Fibroblast of lung (primary cell): ENCODE measurements at regions not wholly inside any gene's neighbourhood (a gene's known extent, or its start where the extent isn't known, plus 50 kb on each side); places are given as distances from the start of the nearest gene placed in this dataset.
A peak's percentile ranks its signal among the peaks of the same experiment; 100 is the strongest.

Source experiments
- DNase-seq, 2 donors: peaks; one replicate each; pipeline versions ENCODE4 v3.0.0 to v3.0.0-alpha.2; 2010; ENCODE audit warnings: low read depth in 2 of 2
- H2AFZ ChIP-seq: 2 replicates; pipeline ENCODE4 v1.5.1; 2012; ENCODE audit warnings: low read length, control low read depth, inconsistent platforms
- H3K27ac ChIP-seq: 2 replicates; pipeline ENCODE4 v1.5.1; 2011; ENCODE audit warnings: low read length, control low read depth; ENCODE audit not compliant: insufficient read depth
- H3K27me3 ChIP-seq: 2 replicates; pipeline ENCODE4 v1.5.1; 2011; ENCODE audit warnings: mild to moderate bottlenecking, low read length; ENCODE audit not compliant: control insufficient read depth, insufficient read depth
- H3K36me3 ChIP-seq: 2 replicates; pipeline ENCODE4 v1.5.1; 2011; ENCODE audit warnings: low read length; ENCODE audit not compliant: control insufficient read depth, insufficient read depth
- H3K4me1 ChIP-seq: 2 replicates; pipeline ENCODE4 v1.5.1; 2011; ENCODE audit warnings: low read length; ENCODE audit not compliant: control insufficient read depth, insufficient read depth; ENCODE audit errors: extremely low read depth
- H3K4me2 ChIP-seq: 2 replicates; pipeline ENCODE4 v1.5.1; 2011; ENCODE audit warnings: low read length, control low read depth; ENCODE audit not compliant: insufficient read depth; ENCODE audit errors: extremely low read depth
- H3K4me3 ChIP-seq, 4 experiments: fragments of 200-600 bp in 1 of 4; sonication (generic) in 1 of 4; replicated peaks in 1 of 4; 2 replicates each; pipeline ENCODE4 v1.5.1; 2011 to 2016; ENCODE audit warnings: low read length in 4 of 4, low read depth in 3 of 4, mild to moderate bottlenecking in 3 of 4, control low read depth in 2 of 4, inconsistent platforms in 1 of 4, mixed read lengths in 1 of 4; ENCODE audit not compliant: insufficient read depth in 1 of 4; ENCODE audit errors: control extremely low read depth in 1 of 4
- H3K79me2 ChIP-seq: 2 replicates; pipeline ENCODE4 v1.5.1; 2012; ENCODE audit warnings: mild to moderate bottlenecking, low read length, inconsistent platforms; ENCODE audit not compliant: control insufficient read depth, insufficient read depth
- H3K9ac ChIP-seq: 2 replicates; pipeline ENCODE4 v1.5.1; 2011; ENCODE audit warnings: mild to moderate bottlenecking, low read length, control low read depth; ENCODE audit not compliant: insufficient read depth
- H3K9me3 ChIP-seq: 2 replicates; pipeline ENCODE4 v1.5.1; 2012; ENCODE audit warnings: low read depth, low read length; ENCODE audit not compliant: control insufficient read depth, insufficient read depth
- H4K20me1 ChIP-seq: 2 replicates; pipeline ENCODE4 v1.5.1; 2011; ENCODE audit warnings: low read length; ENCODE audit not compliant: control insufficient read depth, insufficient read depth; ENCODE audit errors: extremely low read depth
- CTCF ChIP-seq, 2 donors: IDR thresholded peaks in 1 of 2; conservative IDR thresholded peaks in 1 of 2; 1 replicate in 1 of 2; 2 replicates in 1 of 2; pipeline ENCODE4 v1.5.1; 2011 to 2012; ENCODE audit warnings: low read length in 2 of 2, control low read depth in 1 of 2, inconsistent platforms in 1 of 2, low read depth in 1 of 2, mild to moderate bottlenecking in 1 of 2
- EZH2 ChIP-seq: IDR thresholded peaks from 2 replicates; pipeline ENCODE4 v1.5.1; 2012; ENCODE audit warnings: low read length, control low read depth, mild to moderate bottlenecking; ENCODE audit errors: missing control alignments

DNA sequence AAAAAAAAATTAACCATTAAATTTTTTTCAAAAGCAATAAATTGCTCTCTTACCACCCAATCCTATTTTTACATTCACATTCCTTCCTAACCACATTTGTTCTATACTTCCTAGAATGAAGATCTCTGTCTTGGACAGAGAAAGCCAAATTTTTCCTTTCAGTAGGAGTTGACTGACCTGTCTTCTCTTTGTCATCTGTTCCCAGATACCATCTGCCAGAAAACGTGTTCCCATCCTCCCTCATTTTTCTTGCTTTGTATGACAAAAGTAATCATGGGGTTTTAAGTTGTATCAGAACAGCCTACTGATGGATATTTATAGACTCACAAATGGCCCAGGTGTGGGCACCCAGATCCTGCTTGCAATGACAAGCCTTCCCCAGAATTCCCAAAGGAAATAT is 182.1 kb downstream of the CYP26B1 start:
- no peaks in the 10 kb centered on the region for H3K27me3 ChIP-seq
- no peaks in the 10 kb centered on the region for H3K36me3 ChIP-seq
- no peak overlapping the region for H3K9ac ChIP-seq
- H4K20me1 ChIP-seq: no peaks in the 10 kb centered on the region
- H3K4me3 ChIP-seq: no peak overlapping the region
- no peaks in the 10 kb centered on the region for H3K79me2 ChIP-seq
- no peak overlapping the region for H2AFZ ChIP-seq
- H3K4me1 ChIP-seq: no peaks in the 10 kb centered on the region
- no peaks in the 10 kb centered on the region for H3K9me3 ChIP-seq
- no peak for DNase-seq
- H3K4me2 ChIP-seq: no peak overlapping the region
- TF ChIP-seq EZH2 (no peak), CTCF (conservative IDR thresholded peaks at IDR 0.05 in 1 of 2, IDR thresholded peaks at IDR 0.05 in 1 of 2; ENCODE audit: low read depth in 1 of 2, low read length in 2 of 2) (no peak)
- H3K27ac ChIP-seq: no peak overlapping the region

DNA sequence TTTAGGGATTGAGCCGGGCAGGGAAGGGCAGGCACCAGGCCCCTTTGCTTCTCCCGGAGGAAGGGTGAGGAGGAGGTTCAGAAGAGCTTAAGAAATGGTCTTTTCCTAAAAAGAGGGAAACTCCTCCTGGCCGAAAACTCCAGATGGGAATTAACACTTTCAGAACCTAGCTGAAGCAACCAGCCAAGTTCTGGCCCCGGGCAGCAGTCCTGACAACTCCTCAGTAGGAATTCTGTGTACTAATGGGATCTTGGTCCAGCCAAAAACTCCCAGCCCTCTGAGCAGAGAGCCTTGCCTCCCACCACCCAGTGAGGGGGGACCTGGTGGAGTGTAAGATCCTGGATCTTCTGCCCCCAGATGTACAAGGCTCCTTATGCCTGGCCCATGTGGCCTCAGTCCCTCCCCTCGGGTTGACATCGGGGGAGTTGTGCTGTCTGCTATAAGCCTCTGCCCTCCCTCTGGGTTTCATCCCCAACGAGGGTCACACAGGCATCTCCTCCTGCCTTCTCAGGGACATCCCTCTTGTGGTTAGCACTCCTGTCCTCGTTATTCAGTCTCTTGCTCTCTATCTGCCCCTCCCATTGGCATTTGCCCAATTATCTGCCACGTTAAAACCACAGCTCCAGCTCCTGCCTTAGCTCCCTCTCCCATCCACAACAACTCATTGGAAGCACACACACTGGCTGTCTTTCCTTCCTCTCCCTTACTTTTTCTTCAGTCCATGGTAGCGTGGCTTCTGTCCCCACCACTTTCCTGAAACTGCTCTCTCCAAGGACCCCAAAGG is 184.6 kb downstream of the CYP26B1 start:
- H4K20me1 ChIP-seq: no peaks in the 10 kb centered on the region
- no peak overlapping the region for H3K4me2 ChIP-seq

GRCh38 chr2:71962350-71962749 is 185.3 kb downstream of the CYP26B1 start:
- H3K4me3 ChIP-seq: no peak overlapping the region
- no peak overlapping the region for H3K9ac ChIP-seq
- no peaks in the 10 kb centered on the region for H3K79me2 ChIP-seq
- no peaks in the 10 kb centered on the region for H3K36me3 ChIP-seq
- H3K9me3 ChIP-seq: no peaks in the 10 kb centered on the region
- H3K4me1 ChIP-seq: no peaks in the 10 kb centered on the region
- H2AFZ ChIP-seq: no peak overlapping the region
- TF ChIP-seq EZH2: no peak
- TF ChIP-seq CTCF (conservative IDR thresholded peaks at IDR 0.05 in 1 of 2, IDR thresholded peaks at IDR 0.05 in 1 of 2; ENCODE audit: low read depth in 1 of 2, low read length in 2 of 2): no peak
- no peak overlapping the region for H3K27ac ChIP-seq
- no peak for DNase-seq
- H4K20me1 ChIP-seq: no peaks in the 10 kb centered on the region
- H3K27me3 ChIP-seq: no peaks in the 10 kb centered on the region
- H3K4me2 ChIP-seq: no peak overlapping the region

More for the DNA sequence above, 184.6 kb downstream of the CYP26B1 start:
- Histone ChIP-seq H3K4me1 (no peaks in the 10 kb centered on the region), H3K27me3 (no peaks in the 10 kb centered on the region), H3K4me3 (no peak overlapping the region), H3K27ac (no peak overlapping the region), H2AFZ (no peak overlapping the region), H3K9me3 (no peaks in the 10 kb centered on the region), H3K36me3 (no peaks in the 10 kb centered on the region), H3K79me2 (no peaks in the 10 kb centered on the region), H3K9ac (no peak overlapping the region)
- peak; percentile 8 to 39 for DNase-seq
- TF ChIP-seq CTCF (conservative IDR thresholded peaks at IDR 0.05 in 1 of 2, IDR thresholded peaks at IDR 0.05 in 1 of 2; ENCODE audit: low read depth in 1 of 2, low read length in 2 of 2): no peak
- TF ChIP-seq EZH2: no peak
